HepG2 (cell line): ENCODE measurements at regions not wholly inside any gene's neighbourhood (a gene's known extent, or its start where the extent isn't known, plus 50 kb on each side); places are given as distances from the start of the nearest gene placed in this dataset.

Source experiments
- ASH2L ChIP-seq: fragments of 300-600, 200-600 bp; sonication (generic); IDR thresholded peaks from 2 replicates; pipeline ENCODE4 v1.7.0; 2017; ENCODE audit warnings: low read depth, mild to moderate bottlenecking, moderate library complexity, mixed read lengths, low read length; ENCODE audit not compliant: insufficient read length
- DNMT1 ChIP-seq: sonication (generic); formaldehyde crosslinking; IDR thresholded peaks from 2 replicates; pipeline ENCODE4 v1.5.1; 2020; ENCODE audit warnings: mild to moderate bottlenecking, missing genetic modification reagents
- ELF3 ChIP-seq: IDR thresholded peaks from 2 replicates; pipeline ENCODE4 v1.6.1; 2016; ENCODE audit warnings: missing genetic modification reagents, missing compliant biosample characterization
- PAF1 ChIP-seq: IDR thresholded peaks from 2 replicates; pipeline ENCODE4 v1.6.1; 2016; ENCODE audit warnings: missing genetic modification reagents, missing compliant biosample characterization
- PRPF4 ChIP-seq: fragments of 200-400 bp; formaldehyde crosslinking; IDR thresholded peaks from 2 replicates; pipeline ENCODE4 v1.6.1; 2016; ENCODE audit warnings: low read length, low read depth; ENCODE audit not compliant: poor library complexity, severe bottlenecking
- RXRB ChIP-seq: IDR thresholded peaks from 2 replicates; pipeline ENCODE4 v1.6.1; 2016; ENCODE audit warnings: borderline replicate concordance, missing genetic modification reagents, missing compliant biosample characterization
- SOX6 ChIP-seq, 2 experiments: fragments of 450-650 bp in 1 of 2; sonication (generic) in 1 of 2; formaldehyde crosslinking in 1 of 2; IDR thresholded peaks; 2 replicates each; pipeline versions ENCODE4 v1.4.0 to v1.6.1; 2017 to 2020; ENCODE audit warnings: antibody characterized with exemption in 1 of 2, mild to moderate bottlenecking in 1 of 2, missing genetic modification reagents in 1 of 2
- TOPORS ChIP-seq: sonication (generic); formaldehyde crosslinking; IDR thresholded peaks from 2 replicates; pipeline ENCODE4 v1.8.0; 2023; ENCODE audit warnings: mild to moderate bottlenecking, missing genetic modification reagents
- ZFX ChIP-seq: sonication (generic); formaldehyde crosslinking; IDR thresholded peaks from 2 replicates; pipeline ENCODE4 v1.4.0; 2020; ENCODE audit warnings: mild to moderate bottlenecking, low read depth, missing genetic modification reagents, moderate library complexity
- ZNF138 ChIP-seq: sonication (generic); formaldehyde crosslinking; IDR thresholded peaks from 2 replicates; pipeline ENCODE4 v1.5.0; 2020; ENCODE audit warnings: mild to moderate bottlenecking, low read depth, missing genetic modification reagents
- ZNF34 ChIP-seq: sonication (generic); formaldehyde crosslinking; IDR thresholded peaks from 2 replicates; pipeline ENCODE4 v1.4.0; 2020; ENCODE audit warnings: mild to moderate bottlenecking, missing genetic modification reagents, borderline replicate concordance
- ZNF501 ChIP-seq: sonication (generic); formaldehyde crosslinking; IDR thresholded peaks from 2 replicates; pipeline ENCODE4 v1.5.1; 2020; ENCODE audit warnings: mild to moderate bottlenecking, moderate library complexity, missing genetic modification reagents
- ZNF563 ChIP-seq: sonication (generic); formaldehyde crosslinking; IDR thresholded peaks from 2 replicates; pipeline ENCODE4 v1.8.0; 2022; ENCODE audit warnings: mild to moderate bottlenecking, moderate library complexity, missing genetic modification reagents
- ZNF572 ChIP-seq: sonication (generic); formaldehyde crosslinking; IDR thresholded peaks from 2 replicates; pipeline ENCODE4 v1.5.1; 2020; ENCODE audit warnings: mild to moderate bottlenecking, missing genetic modification reagents
- ZNF644 ChIP-seq: IDR thresholded peaks from 2 replicates; pipeline ENCODE4 v1.6.1; 2016; ENCODE audit warnings: low read depth
- ZNF670 ChIP-seq: sonication (generic); formaldehyde crosslinking; IDR thresholded peaks from 2 replicates; pipeline ENCODE4 v1.8.0; 2022; ENCODE audit warnings: mild to moderate bottlenecking, missing genetic modification reagents, borderline replicate concordance
- ZNF746 ChIP-seq: sonication (generic); formaldehyde crosslinking; IDR thresholded peaks from 2 replicates; pipeline ENCODE4 v1.8.0; 2022; ENCODE audit warnings: mild to moderate bottlenecking, missing genetic modification reagents
- ZSCAN30 ChIP-seq: sonication (generic); formaldehyde crosslinking; IDR thresholded peaks from 2 replicates; pipeline ENCODE4 v1.5.0; 2020; ENCODE audit warnings: mild to moderate bottlenecking, missing genetic modification reagents
- TF ChIP-seq, protein P1 (sequence below): IDR thresholded peaks from 2 replicates; pipeline ENCODE4 v1.6.1; 2018; ENCODE audit warnings: missing genetic modification reagents, mild to moderate bottlenecking, missing compliant biosample characterization
- TF ChIP-seq, protein P2 (sequence below): IDR thresholded peaks from 2 replicates; pipeline ENCODE4 v1.4.0; 2020; ENCODE audit warnings: mild to moderate bottlenecking, missing genetic modification reagents
- TF ChIP-seq, protein P3 (sequence below): sonication (generic); formaldehyde crosslinking; IDR thresholded peaks from 2 replicates; pipeline ENCODE4 v1.5.0; 2020; ENCODE audit warnings: missing genetic modification reagents
- TF ChIP-seq, protein P4 (sequence below): IDR thresholded peaks from 2 replicates; pipeline ENCODE4 v1.6.1; 2016; ENCODE audit warnings: missing biosample characterization, missing genetic modification reagents, low read depth
- TF ChIP-seq, protein P5 (sequence below): sonication (generic); formaldehyde crosslinking; IDR thresholded peaks from 2 replicates; pipeline ENCODE4 v1.8.0; 2022; ENCODE audit warnings: mild to moderate bottlenecking, missing genetic modification reagents, borderline replicate concordance

DNA sequence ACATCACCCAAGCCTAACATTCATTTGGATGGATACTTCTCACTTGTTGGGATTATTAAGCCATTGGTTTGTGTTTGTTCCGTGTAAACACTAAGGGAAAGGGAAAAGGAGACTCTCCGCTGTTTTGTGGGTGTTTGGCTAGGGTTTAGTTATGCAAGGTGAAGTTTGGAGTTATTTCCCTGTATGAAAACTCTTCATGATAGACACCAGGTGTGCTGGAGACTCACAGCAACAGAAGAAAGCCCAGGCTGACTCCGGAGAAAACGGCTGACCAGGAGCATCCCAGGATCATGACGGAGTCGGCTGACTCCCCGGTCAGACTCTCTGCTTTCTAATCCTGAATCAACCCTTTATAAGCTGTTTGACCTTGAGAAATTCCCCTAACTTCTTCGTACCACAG lies 94.1 kb upstream of the KLF6 start (continued):
- TF ChIP-seq, protein P1, sequence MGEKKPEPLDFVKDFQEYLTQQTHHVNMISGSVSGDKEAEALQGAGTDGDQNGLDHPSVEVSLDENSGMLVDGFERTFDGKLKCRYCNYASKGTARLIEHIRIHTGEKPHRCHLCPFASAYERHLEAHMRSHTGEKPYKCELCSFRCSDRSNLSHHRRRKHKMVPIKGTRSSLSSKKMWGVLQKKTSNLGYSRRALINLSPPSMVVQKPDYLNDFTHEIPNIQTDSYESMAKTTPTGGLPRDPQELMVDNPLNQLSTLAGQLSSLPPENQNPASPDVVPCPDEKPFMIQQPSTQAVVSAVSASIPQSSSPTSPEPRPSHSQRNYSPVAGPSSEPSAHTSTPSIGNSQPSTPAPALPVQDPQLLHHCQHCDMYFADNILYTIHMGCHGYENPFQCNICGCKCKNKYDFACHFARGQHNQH = 0 out of 2 replicates have a peak, but pooled peaks have one; percentile 46
- no peak for TF ChIP-seq ZNF670 (CRISPR knock-in tag)
- 0 out of 2 replicates have a peak, but pooled peaks have one; percentile 17 for TF ChIP-seq ZNF644 (CRISPR knock-in tag)
- TF ChIP-seq, protein P2, sequence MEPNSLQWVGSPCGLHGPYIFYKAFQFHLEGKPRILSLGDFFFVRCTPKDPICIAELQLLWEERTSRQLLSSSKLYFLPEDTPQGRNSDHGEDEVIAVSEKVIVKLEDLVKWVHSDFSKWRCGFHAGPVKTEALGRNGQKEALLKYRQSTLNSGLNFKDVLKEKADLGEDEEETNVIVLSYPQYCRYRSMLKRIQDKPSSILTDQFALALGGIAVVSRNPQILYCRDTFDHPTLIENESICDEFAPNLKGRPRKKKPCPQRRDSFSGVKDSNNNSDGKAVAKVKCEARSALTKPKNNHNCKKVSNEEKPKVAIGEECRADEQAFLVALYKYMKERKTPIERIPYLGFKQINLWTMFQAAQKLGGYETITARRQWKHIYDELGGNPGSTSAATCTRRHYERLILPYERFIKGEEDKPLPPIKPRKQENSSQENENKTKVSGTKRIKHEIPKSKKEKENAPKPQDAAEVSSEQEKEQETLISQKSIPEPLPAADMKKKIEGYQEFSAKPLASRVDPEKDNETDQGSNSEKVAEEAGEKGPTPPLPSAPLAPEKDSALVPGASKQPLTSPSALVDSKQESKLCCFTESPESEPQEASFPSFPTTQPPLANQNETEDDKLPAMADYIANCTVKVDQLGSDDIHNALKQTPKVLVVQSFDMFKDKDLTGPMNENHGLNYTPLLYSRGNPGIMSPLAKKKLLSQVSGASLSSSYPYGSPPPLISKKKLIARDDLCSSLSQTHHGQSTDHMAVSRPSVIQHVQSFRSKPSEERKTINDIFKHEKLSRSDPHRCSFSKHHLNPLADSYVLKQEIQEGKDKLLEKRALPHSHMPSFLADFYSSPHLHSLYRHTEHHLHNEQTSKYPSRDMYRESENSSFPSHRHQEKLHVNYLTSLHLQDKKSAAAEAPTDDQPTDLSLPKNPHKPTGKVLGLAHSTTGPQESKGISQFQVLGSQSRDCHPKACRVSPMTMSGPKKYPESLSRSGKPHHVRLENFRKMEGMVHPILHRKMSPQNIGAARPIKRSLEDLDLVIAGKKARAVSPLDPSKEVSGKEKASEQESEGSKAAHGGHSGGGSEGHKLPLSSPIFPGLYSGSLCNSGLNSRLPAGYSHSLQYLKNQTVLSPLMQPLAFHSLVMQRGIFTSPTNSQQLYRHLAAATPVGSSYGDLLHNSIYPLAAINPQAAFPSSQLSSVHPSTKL (CRISPR knock-in tag) = peak; percentile 74; the same call in 1 of the 2 replicates
- TF ChIP-seq ZNF563 (CRISPR knock-in tag) = no peak
- no peak for TF ChIP-seq SOX6 (IDR thresholded peaks at IDR 0.05)
- TF ChIP-seq SOX6 (CRISPR knock-in tag; IDR thresholded peaks at IDR 0.05) = no peak
- TF ChIP-seq ELF3 (CRISPR knock-in tag) = peak; percentile 86
- no peak for TF ChIP-seq PAF1 (CRISPR knock-in tag)
- no peak for TF ChIP-seq PRPF4
- TF ChIP-seq, protein P3, sequence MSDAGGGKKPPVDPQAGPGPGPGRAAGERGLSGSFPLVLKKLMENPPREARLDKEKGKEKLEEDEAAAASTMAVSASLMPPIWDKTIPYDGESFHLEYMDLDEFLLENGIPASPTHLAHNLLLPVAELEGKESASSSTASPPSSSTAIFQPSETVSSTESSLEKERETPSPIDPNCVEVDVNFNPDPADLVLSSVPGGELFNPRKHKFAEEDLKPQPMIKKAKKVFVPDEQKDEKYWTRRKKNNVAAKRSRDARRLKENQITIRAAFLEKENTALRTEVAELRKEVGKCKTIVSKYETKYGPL (CRISPR knock-in tag) = peak; percentile 25; the same call in 1 of the 2 replicates
- TF ChIP-seq ZNF572 (CRISPR knock-in tag) = no peak
- TF ChIP-seq, protein P4, sequence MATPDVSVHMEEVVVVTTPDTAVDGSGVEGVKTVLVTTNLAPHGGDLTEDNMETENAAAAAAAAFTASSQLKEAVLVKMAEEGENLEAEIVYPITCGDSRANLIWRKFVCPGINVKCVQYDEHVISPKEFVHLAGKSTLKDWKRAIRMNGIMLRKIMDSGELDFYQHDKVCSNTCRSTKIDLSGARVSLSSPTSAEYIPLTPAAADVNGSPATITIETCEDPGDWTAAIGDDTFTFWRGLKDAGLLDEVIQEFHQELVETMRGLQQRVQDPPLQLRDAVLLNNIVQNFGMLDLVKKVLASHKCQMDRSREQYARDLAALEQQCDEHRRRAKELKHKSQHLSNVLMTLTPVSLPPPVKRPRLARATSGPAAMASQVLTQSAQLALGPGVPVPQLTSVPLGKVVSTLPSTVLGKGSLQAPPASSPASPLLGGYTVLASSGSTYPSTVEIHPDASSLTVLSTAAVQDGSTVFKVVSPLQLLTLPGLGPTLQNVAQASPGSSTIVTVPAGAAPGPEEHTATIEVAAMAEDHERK = no peak
- no peak for TF ChIP-seq ZNF138 (CRISPR knock-in tag)
- TF ChIP-seq, protein P5, sequence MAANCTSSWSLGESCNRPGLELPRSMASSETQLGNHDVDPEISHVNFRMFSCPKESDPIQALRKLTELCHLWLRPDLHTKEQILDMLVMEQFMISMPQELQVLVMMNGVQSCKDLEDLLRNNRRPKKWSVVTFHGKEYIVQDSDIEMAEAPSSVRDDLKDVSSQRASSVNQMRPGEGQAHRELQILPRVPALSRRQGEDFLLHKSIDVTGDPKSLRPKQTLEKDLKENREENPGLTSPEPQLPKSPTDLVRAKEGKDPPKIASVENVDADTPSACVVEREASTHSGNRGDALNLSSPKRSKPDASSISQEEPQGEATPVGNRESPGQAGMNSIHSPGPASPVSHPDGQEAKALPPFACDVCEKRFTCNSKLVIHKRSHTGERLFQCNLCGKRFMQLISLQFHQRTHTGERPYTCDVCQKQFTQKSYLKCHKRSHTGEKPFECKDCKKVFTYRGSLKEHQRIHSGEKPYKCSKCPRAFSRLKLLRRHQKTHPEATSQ = no peak
- TF ChIP-seq ZNF501 (CRISPR knock-in tag) = 0 out of 2 replicates have a peak, but pooled peaks have one; percentile 17
- no peak for TF ChIP-seq DNMT1 (CRISPR knock-in tag)
- TF ChIP-seq ASH2L = peak; percentile 32
- no peak for TF ChIP-seq ZNF746 (CRISPR knock-in tag)
- no peak for TF ChIP-seq ZFX
- TF ChIP-seq RXRB (CRISPR knock-in tag) = peak; percentile 51; the same call in 1 of the 2 replicates
- TF ChIP-seq TOPORS = no peak
- TF ChIP-seq ZNF34 (CRISPR knock-in tag) = no peak
- no peak for TF ChIP-seq ZSCAN30 (CRISPR knock-in tag)
